Activated CD4-positive, alpha-beta T cell treated with anti-CD3 and anti-CD28 coated beads, Interleukin-2, amount 10 ng/mL, durations not matched to agents 7 days and 5 days (primary cell): ENCODE measurements at regions not wholly inside any gene's neighbourhood (a gene's known extent, or its start where the extent isn't known, plus 50 kb on each side); places are given as distances from the start of the nearest gene placed in this dataset.

ENCODE experiments used
- CTCF ChIA-PET: fragments of 350-600 bp; sonication (Branson Sonifier 250); formaldehyde crosslinking; loops from one replicate; lab custom pipeline; 2021; ENCODE audit warnings: antibody characterized with exemption; lab: Charles Lee
- POLR2A ChIA-PET: fragments of 350-600 bp; sonication (Branson Sonifier 250); formaldehyde crosslinking; loops from one replicate; lab custom pipeline; 2021; ENCODE audit warnings: antibody characterized with exemption; lab: Charles Lee
- DNase-seq: peaks from one replicate; pipeline ENCODE4 v3.0.0-alpha.2; 2020
- H3K27ac Mint-ChIP-seq: one replicate; pipeline ENCODE4 v1.8.0; 2021; ENCODE audit warnings: mild to moderate bottlenecking, moderate library complexity, mixed read lengths
- H3K27me3 Mint-ChIP-seq: one replicate; pipeline ENCODE4 v1.8.0; 2021; ENCODE audit warnings: mixed read lengths
- H3K36me3 Mint-ChIP-seq: one replicate; pipeline ENCODE4 v1.8.0; 2021; ENCODE audit warnings: low read depth, mixed read lengths
- H3K4me1 Mint-ChIP-seq: one replicate; pipeline ENCODE4 v1.8.0; 2021; ENCODE audit warnings: mixed read lengths
- H3K4me3 Mint-ChIP-seq: one replicate; pipeline ENCODE4 v1.8.0; 2021; ENCODE audit warnings: mild to moderate bottlenecking, moderate library complexity, mixed read lengths
- H3K9me3 Mint-ChIP-seq: one replicate; pipeline ENCODE4 v1.8.0; 2021; ENCODE audit warnings: mixed read lengths

DNA sequence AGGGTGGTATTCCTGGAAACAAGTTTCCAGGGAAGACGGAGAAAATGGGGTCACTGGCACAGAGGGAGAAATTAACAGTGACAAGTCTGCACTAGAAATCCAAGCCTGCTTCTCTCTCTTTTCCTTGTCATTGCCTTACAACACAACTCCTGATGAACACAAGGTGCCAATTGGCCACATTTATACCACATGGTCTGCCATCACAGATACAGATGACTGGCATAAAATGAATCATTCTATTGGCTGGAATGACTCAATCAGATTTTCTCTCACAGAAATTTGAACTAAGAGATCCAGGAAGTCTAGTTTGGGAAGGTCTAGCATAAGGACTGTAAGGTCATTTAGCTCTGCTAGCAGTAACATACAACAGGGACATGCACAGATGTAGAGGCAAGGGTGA, 190.3 kb downstream of the LINC00237 start:
- ChIA-PET POLR2A (no interaction called here), CTCF (no interaction called here)
- DNase-seq: no peak
- no peaks in the 10 kb centered on the region for H3K36me3 Mint-ChIP-seq
- no peak overlapping the region for H3K4me3 Mint-ChIP-seq
- peaks cover 3% of the 10 kb centered on the region for H3K9me3 Mint-ChIP-seq
- peaks cover 4% of the 10 kb centered on the region for H3K27me3 Mint-ChIP-seq
- no peak overlapping the region for H3K27ac Mint-ChIP-seq
- H3K4me1 Mint-ChIP-seq: no peaks in the 10 kb centered on the region

DNA sequence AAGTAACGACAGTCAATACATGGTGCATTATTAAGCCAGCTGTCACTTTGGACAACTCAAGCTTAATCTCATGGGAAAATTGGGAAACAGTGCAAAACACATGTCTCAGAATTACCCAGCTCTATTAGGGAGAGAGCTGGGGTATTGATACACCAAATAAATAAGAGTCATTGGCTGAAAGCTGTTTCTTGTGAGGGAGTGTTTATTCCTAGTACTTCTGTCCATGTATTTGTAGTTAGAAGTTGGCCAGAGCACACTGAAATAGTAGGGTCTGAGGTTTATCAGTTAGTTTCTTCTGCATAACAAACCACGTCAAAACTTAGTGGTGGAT, 192.0 kb upstream of the RALGAPA2 start:
- Mint-ChIP-seq H3K27ac (no peak overlapping the region), H3K4me1 (no peaks in the 10 kb centered on the region), H3K4me3 (no peak overlapping the region), H3K36me3 (no peaks in the 10 kb centered on the region), H3K27me3 (peaks cover 4% of the 10 kb centered on the region), H3K9me3 (no peaks in the 10 kb centered on the region)
- CTCF ChIA-PET: no interaction called here
- no peak for DNase-seq
- POLR2A ChIA-PET: no interaction called here

DNA sequence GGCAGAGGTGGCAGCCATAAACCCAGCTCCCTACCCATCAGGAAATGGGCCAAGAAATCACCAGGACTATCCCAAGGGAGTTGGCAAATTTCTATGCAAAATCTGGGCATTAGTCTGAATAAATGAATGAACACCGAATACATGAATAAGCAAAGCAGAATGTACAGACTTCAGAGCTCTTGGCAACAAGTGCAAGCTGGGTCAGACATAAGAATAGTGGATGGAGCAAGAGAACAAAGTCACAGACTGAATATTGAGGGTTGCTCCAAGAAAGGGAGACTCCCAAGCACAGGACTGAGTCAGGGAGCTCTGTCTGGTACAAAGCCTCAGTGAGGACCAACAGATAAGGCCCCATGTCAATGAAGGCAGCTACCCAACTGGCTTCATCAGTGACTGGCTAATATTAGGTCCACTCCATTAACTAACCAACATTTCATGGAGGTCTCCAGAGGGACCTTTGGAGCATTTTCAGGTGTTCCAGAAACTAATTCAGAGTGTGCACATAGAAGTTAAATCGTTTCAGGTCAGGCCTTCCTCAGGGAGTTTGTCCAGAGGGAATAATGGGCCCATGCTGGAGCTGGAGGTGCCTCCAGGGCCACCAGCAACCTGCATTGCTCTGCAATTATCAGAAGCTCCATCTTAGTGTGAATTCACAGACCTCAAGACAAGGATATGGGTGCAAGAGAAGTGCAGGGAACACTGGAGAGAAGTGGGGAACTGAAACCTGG, 191.5 kb upstream of the RALGAPA2 start:
- Mint-ChIP-seq H3K36me3 (no peaks in the 10 kb centered on the region), H3K4me1 (no peaks in the 10 kb centered on the region), H3K9me3 (no peaks in the 10 kb centered on the region), H3K4me3 (no peak overlapping the region), H3K27ac (no peak overlapping the region), H3K27me3 (peaks cover 4% of the 10 kb centered on the region)
- ChIA-PET CTCF (no interaction called here), POLR2A (no interaction called here)
- DNase-seq: no peak

DNA sequence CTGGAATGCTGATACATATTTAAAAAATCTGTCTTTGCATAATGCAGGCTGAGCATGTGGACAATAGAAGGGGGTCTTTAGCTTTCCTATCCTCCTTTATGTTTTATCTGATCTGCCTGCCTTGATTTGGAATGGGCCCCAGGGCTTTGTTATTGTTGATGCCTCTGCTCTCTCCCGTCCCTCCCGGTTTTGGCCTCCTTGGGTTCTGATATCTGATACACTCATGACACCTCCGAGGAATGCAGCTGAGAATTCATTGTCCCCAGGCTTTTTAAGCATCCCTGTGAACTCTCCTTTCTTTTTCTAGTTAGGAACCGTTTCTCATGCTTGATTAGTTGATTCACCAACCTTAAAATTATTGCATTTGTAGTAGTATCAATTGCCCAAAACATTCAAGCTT, 185.5 kb upstream of the RALGAPA2 start:
- no peak overlapping the region for H3K27ac Mint-ChIP-seq
- CTCF ChIA-PET: no interaction called here
- H3K36me3 Mint-ChIP-seq: no peaks in the 10 kb centered on the region
- no peaks in the 10 kb centered on the region for H3K9me3 Mint-ChIP-seq
- no peak for DNase-seq
- POLR2A ChIA-PET: no interaction called here
- no peak overlapping the region for H3K4me3 Mint-ChIP-seq
- H3K27me3 Mint-ChIP-seq: no peaks in the 10 kb centered on the region
- H3K4me1 Mint-ChIP-seq: no peaks in the 10 kb centered on the region

DNA sequence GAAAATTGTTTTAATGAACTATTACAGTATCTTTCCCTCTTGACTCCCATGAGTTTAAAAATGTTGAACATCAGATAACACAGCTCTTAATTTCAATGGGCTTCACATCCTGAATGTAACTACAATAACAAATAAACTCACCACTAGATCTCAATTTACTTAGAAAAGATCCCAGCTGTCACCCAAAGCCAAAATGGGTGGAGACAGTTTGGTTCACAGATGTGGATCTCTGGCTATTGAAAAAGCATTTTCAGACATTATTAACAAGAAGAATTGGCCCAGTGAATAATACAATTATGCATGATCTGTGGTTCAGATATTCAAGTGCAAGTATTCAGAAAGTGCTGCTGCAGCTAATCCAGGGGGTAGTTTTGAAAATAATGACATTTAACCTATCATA, 184.7 kb upstream of the RALGAPA2 start:
- Mint-ChIP-seq H3K4me3 (no peak overlapping the region), H3K9me3 (no peaks in the 10 kb centered on the region), H3K27ac (no peak overlapping the region), H3K27me3 (no peaks in the 10 kb centered on the region), H3K36me3 (no peaks in the 10 kb centered on the region), H3K4me1 (no peaks in the 10 kb centered on the region)
- CTCF ChIA-PET: no interaction called here
- no peak for DNase-seq
- POLR2A ChIA-PET: no interaction called here

DNA sequence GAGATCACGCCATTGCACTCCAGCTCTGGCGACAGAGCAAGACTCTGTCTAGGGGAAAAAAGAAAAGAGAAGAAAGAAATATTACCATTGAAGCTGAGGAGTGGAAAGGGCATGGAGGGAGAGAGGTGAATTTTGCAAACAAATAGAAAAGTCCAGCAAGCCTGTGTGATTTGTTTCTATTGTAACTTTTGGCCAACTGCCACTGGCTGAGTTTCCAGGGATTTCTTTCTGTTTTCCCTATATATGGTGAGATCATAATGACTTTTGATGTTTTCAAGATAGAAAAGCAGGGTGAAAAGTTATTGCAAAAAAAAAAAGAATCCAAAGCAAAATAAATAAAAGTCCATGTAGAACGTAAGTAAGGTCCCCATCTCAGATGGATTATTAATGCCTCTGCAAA, 184.2 kb upstream of the RALGAPA2 start:
- ChIA-PET POLR2A (no interaction called here), CTCF (no interaction called here)
- Mint-ChIP-seq H3K27ac (no peak overlapping the region), H3K4me1 (no peaks in the 10 kb centered on the region), H3K9me3 (no peaks in the 10 kb centered on the region), H3K36me3 (no peaks in the 10 kb centered on the region), H3K27me3 (no peaks in the 10 kb centered on the region), H3K4me3 (no peak overlapping the region)
- no peak for DNase-seq

DNA sequence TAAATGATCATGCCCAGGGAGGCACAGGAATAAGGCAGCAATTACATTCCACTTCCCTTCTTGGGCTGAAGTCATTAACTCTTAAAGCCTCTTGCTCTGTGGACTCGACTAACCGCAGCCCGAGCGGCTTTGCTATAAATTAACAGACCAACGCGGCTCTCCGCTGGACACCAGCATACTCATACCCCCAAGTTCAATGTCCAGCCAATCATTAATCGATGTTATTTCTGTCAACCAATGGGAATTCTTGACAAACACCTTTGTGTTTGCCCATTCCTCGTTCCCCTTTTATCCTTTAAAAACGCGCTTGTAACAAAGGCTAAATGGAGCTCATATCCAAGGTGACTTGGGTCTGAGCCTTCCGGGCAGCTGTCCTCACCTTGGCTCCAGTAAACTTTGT, 183.1 kb upstream of the RALGAPA2 start:
- H3K4me3 Mint-ChIP-seq: no peak overlapping the region
- POLR2A ChIA-PET: no interaction called here
- no peaks in the 10 kb centered on the region for H3K9me3 Mint-ChIP-seq
- no peaks in the 10 kb centered on the region for H3K4me1 Mint-ChIP-seq
- DNase-seq: no peak
- CTCF ChIA-PET: no interaction called here
- no peaks in the 10 kb centered on the region for H3K27me3 Mint-ChIP-seq
- no peaks in the 10 kb centered on the region for H3K36me3 Mint-ChIP-seq
- no peak overlapping the region for H3K27ac Mint-ChIP-seq

DNA sequence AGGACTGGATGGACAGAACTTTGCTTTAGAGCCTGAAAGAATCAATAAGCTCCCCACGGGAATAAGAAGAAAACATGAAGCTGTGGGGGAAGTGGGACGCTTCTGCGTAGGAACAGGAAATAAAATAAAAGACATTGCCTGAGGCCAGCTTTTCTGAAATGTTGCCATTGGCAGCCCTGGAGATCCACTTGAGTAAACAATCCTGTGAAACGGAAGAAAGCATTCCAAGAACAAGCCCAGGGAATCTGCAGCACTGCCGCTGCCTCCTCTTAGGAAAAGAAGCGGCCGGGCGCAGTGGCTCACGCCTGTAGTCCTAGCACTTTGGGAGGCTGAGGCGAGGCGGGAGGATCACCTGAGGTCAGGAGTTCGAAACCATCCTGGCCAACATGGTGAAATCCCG, 182.3 kb upstream of the RALGAPA2 start:
- no peaks in the 10 kb centered on the region for H3K9me3 Mint-ChIP-seq
- DNase-seq: no peak
- CTCF ChIA-PET: no interaction called here
- H3K27me3 Mint-ChIP-seq: no peaks in the 10 kb centered on the region
- H3K4me1 Mint-ChIP-seq: no peaks in the 10 kb centered on the region
- H3K4me3 Mint-ChIP-seq: no peak overlapping the region
- H3K27ac Mint-ChIP-seq: no peak overlapping the region
- H3K36me3 Mint-ChIP-seq: no peaks in the 10 kb centered on the region
- POLR2A ChIA-PET: no interaction called here

DNA sequence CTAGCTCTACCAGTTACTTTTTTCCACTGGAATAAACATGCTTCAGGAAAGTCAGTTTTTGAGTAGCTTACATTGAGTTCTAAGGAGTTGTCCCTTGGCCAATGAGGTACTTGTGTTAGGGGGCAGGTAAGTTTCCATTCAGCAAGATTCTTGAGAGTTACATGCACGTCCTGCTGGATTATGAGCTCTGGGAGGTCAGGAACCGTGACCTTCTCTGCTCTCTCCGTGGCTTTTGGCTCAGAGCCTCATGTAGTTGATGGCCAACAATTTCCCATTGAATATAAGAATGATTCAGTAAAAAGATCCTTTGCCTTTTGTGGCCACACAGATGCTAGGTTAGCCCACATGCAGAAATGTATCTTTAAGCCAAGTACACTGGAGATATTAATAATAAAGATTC, 181.8 kb upstream of the RALGAPA2 start:
- H3K4me3 Mint-ChIP-seq: no peak overlapping the region
- H3K9me3 Mint-ChIP-seq: no peaks in the 10 kb centered on the region
- no peaks in the 10 kb centered on the region for H3K27me3 Mint-ChIP-seq
- CTCF ChIA-PET: no interaction called here
- DNase-seq: no peak
- H3K4me1 Mint-ChIP-seq: no peaks in the 10 kb centered on the region
- H3K27ac Mint-ChIP-seq: no peak overlapping the region
- POLR2A ChIA-PET: no interaction called here
- no peaks in the 10 kb centered on the region for H3K36me3 Mint-ChIP-seq

DNA sequence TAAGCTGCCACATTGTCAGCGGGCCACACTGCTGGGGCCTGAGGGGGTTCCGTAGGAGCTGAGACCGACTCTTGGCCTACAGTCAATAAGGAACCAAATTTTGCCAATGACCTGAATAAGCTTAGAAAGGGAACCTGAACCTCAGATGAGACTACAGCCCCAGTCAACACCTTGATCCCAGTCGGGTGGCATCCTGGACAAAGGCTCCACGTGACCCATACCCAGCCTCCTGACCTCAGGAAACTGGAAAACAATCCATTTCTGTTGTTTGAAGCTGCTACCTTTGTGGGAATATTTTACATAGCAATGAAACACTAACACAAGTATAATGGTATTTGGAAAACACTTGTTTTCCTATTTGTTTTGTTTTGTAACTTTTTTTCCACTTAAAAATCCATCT, 179.9 kb upstream of the RALGAPA2 start:
- H3K4me1 Mint-ChIP-seq: no peaks in the 10 kb centered on the region
- H3K9me3 Mint-ChIP-seq: no peaks in the 10 kb centered on the region
- ChIA-PET CTCF (interaction anchor here (0.6 to 0.9 kb wide), 2 partner anchors 14 to 32 kb away, joined by 3 read pairs; no protein-coding TSS in a partner anchor), POLR2A (no interaction called here)
- no peak for DNase-seq
- no peaks in the 10 kb centered on the region for H3K36me3 Mint-ChIP-seq
- no peak overlapping the region for H3K4me3 Mint-ChIP-seq
- H3K27me3 Mint-ChIP-seq: no peaks in the 10 kb centered on the region
- H3K27ac Mint-ChIP-seq: no peak overlapping the region

DNA sequence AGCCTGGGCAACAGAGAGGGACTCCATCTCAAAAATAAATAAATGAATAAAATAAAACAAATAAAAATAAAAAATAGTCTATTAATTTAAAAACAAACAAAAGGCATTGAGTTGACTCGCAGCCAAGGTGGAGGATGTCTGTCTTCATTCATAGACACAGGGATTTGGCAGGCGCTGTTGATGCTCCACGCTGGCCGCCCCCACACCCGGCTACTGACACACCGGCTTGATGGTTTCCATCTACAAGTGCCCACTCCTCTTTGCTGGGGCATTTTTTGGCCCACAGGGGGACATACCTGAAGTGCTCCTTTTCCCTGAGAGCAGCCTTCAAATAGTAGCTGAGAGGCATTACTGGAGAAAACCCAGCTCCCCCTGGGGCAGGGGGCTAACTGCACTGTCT, 178.3 kb upstream of the RALGAPA2 start:
- ChIA-PET CTCF (no interaction called here), POLR2A (no interaction called here)
- Mint-ChIP-seq H3K9me3 (no peaks in the 10 kb centered on the region), H3K4me1 (no peaks in the 10 kb centered on the region), H3K36me3 (no peaks in the 10 kb centered on the region), H3K4me3 (no peak overlapping the region), H3K27ac (no peak overlapping the region), H3K27me3 (peaks cover 4% of the 10 kb centered on the region)
- DNase-seq: no peak

DNA sequence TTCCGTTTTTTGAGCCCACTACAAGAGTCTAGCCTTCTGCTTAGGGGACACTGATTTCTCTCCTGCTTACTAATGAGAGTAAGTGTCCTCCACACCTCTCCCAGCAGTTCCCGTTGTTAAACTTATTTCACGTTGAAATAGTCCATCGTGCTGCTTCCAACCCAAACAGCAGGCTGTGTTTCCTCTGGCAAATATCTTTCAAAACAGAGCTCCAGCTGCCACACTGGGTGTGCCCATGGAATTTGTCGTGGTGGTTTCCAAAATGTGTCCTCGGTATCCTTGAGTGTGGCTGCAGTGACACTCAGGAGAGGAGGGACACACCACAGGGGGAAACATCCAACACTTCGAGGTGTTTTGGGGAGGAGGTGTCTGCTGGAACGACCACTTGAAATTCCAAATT, 176.5 kb upstream of the RALGAPA2 start:
- Mint-ChIP-seq H3K4me3 (no peak overlapping the region), H3K36me3 (no peaks in the 10 kb centered on the region), H3K4me1 (no peaks in the 10 kb centered on the region), H3K9me3 (no peaks in the 10 kb centered on the region), H3K27ac (no peak overlapping the region), H3K27me3 (peaks cover 6% of the 10 kb centered on the region)
- CTCF ChIA-PET: no interaction called here
- DNase-seq: no peak
- POLR2A ChIA-PET: no interaction called here

DNA sequence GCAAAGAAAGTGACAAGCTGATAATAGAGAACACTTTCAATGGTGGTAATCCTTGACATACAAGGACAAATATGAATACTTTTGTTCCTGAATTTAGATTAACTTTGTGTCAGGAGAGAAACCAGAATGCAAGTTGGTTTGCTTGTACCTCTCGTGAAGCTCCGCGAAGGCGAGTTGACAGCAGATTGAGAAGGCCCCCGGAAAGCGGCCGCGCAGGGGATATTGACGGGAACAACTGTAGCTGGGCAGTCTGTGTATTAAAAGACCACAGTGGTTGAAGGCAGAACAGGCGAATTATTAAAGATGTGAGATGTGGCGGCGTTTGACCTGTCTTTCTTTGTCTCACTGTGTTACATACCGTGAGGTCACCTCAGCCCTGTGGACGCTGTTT, 175.8 kb upstream of the RALGAPA2 start:
- Mint-ChIP-seq H3K27ac (no peak overlapping the region), H3K27me3 (peaks cover 12% of the 10 kb centered on the region), H3K9me3 (no peaks in the 10 kb centered on the region), H3K4me3 (no peak overlapping the region), H3K36me3 (no peaks in the 10 kb centered on the region), H3K4me1 (no peaks in the 10 kb centered on the region)
- ChIA-PET CTCF (no interaction called here), POLR2A (no interaction called here)
- DNase-seq: no peak

DNA sequence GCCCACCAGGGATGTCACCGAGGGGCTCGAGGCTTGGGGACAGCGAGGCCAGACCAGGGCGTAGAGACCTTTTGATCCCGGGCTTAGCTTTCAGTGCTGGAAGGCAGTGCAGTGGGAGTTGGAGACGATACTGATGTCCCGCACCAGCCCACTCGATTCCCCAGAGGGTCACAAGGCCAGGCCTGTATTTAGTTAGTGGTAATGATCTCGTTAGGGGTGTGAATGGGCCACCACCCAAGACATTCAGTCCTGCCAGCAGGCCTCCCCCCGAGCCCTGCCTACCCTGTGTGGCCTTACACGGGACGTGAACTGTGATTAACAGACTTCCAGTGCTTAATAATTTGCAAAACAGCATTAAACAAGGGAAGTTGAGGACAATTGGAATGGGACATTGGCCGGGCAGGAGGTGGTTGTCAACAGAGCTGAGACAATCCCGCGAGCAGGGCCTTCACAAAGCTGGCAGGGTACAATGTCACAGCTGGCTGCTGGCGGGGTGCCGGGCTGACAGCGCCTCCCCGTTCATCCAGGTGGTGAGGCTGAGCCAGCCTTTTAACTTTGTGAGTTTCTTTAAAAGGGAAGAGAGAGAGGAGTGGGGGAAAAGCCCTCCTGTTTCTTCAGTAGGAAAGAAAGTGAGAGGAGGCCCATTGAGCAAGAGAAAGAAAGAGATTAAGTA, 175.3 kb upstream of the RALGAPA2 start:
- Mint-ChIP-seq H3K36me3 (no peaks in the 10 kb centered on the region), H3K27ac (no peak overlapping the region), H3K4me1 (no peaks in the 10 kb centered on the region), H3K27me3 (peaks cover 12% of the 10 kb centered on the region), H3K9me3 (no peaks in the 10 kb centered on the region), H3K4me3 (no peak overlapping the region)
- no peak for DNase-seq
- CTCF ChIA-PET: interaction anchor here (0.6 kb wide), 1 partner anchor 173 kb away, joined by 3 read pairs; no protein-coding TSS in a partner anchor
- POLR2A ChIA-PET: no interaction called here
